ENCODE measurements at regions not wholly inside any gene's neighbourhood (a gene's known extent, or its start where the extent isn't known, plus 50 kb on each side); places are given as distances from the start of the nearest gene placed in this dataset.
"Not testable (repeated sequence)": the region's sequence is repeated elsewhere in the genome, so short reads cannot be mapped to it uniquely, and the experiment has no call there.

DNA sequence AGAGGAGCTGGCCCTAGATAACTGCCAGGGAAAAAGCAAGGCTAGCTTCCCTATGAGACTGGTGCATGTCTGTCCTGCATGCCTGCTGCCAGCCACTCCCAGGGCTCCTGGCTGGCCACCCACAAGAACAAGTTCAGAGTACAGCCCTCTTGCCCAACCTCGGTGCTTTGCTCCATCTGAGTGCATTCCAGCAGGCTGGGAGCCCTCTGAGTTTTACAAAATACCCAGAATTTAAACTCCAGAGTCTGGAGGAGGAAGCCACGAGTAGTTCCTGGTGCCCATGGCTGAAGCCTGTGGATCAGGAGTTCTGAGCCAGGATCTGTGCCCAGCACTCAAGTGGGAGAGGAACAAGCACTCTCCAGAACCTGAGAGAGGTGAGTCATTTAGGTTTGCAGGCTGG, 111.6 kb downstream of the MAGEE2 start:
- no peak for DNase-seq

DNA sequence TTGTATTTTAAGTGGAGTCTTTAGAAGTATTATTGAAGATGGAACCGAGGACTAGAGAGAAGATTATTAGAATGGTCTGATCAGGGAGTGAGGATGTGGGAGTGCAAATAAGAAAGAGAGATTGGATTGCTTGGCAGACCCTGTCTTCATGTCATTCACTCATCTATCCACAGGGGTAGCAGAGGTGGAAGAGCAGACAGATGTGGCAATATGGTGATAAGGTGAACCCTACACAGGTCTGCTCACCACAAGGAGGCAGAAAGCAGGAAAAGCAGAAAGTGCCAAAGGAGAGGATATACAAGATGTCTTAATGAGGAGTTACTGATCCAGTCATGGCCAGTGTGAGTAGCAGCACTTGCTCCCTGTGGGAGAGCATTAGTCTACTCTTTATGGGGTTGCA, 129.4 kb downstream of the MAGEE2 start:
- no peak for DNase-seq

DNA sequence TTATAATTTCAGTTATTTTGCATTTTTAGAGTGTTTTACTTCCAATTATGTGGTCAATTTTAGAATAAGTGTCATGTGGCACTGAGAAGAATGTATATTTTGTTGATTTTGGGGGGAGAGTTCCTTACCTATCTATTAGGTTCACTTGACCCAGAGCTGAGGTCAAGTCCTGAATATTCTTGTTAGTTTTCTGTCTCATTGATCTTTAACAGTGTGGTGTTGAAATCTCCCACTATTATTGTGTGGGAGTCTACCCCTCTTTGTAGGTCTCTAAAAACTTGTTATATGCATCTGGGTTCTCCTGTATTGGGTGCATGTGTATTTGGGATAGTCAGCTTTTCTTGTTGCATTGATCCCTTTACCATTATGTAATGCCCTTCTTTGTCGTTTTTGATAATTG, 127.0 kb upstream of the ZDHHC15 start:
- no peak for DNase-seq

DNA sequence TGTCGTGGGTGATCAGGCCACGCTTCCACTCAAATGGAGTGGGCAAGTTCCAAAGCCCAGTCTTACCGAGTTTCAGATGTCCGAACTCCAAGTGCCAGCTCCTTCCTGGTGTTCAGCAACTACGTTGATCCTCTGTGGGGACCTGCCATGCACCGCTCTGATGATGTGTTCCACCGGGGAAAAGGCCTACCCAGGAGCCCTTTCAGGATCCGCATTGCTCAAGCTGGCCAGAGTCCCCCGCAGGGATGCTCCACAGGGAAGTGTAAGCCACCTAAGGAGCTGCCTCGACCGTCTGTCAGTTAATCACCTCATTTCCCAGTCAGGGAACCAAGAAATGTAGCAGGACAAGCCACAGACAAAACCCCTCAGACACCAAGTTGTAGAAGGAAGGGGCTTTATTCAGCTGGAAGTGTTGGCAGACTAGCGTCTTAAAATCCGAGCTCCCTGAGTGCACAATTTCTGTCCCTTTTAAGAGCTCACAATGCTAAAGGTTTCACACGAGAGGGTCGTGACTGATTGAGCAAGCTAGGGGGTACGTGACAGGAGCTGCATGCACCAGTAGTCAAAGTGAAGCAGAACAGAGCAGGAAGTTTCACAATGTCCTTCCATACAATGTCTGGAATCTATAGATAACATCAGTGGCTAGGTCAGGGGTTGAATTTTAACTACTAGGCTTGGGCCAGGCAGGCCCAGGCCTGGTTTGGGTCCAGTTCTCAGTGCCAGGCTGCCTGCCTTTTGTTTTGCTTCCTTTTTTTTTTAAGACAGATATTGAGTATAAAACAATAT, 126.2 kb upstream of the ZDHHC15 start:
- no peak for DNase-seq

DNA sequence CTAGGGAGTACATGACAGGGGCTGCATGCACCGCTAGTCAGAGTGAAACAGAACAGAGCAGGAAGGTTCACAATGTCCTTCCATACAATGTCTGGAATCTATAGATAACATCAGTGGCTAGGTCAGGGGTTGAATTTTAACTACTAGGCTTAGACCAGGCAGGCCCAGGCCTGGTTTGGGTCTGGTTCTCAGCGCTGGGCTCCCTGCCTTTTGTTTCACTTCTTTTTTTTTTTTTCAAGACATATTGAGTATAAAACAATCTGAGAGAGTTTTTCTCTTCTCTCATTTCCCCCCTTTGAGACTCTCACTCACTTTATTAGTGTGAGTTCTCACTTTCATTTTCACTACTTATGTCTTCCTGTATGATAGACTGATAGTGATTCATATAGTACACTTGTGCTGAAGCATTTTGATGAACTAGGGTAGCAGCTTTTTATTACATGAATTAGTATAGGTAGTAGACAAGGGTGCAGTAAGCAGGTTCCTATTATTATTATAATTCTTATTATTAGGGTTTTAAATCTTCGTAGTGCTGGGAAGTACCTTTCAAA, 120.0 kb upstream of the ZDHHC15 start:
- peak; percentile 41 for DNase-seq

DNA sequence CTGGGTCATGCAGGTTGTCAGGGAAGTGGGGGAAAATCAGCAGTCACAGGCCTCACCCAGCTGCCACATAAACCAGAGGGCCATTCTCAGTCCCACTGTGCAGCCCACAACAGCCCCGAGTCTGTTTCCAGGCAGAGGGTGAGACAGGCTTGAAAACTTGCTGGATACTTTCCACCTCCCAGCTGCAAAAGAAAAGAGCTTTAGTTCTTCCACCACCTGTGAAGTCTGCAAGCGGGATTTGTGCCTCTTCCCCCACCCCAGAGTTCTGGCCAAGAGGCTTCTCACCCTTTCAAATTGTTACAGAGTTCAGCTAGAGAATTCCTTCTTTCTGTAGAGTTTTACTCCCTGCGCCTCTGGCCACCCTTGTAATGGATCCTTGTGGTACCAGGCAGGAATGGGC, 115.5 kb upstream of the ZDHHC15 start:
- DNase-seq = no peak

DNA sequence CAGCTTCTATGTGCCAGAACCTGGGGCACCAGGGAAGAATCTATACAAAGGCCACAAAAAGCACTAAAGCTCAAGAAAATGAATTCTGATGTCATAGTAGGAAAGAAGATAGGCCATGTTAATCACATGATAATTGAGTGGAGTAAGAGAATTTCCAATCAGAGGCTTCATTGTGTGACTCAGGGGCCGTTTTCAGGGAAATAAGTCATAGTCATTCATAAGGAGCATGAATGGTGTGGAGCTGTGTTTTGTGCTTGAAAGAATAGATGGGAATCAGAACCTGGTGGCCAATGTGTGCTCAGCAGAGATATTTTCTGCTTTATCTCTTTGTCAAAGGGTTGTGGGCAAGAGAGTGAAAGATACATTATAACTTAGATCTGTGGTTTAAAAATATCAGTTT, 102.4 kb upstream of the ZDHHC15 start:
- DNase-seq = peak; percentile 1

DNA sequence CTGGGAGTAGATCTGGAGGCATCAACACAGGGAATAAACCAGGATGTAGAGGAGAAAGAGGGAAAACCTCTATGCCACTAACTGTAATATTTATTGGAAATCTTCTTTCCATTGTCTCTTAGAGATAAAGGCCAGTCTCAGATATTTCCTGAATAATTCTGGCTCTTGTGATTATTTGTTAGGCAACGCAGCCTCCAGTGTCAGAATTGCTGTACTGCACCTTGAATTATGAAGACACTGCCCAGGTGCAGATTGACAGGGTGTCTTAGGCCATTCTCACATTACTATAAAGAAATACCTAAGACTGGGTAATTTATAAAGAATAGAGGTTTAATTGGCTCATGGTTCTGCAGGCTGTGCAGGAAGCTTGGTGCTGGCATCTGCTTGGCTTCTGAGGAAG, 100.7 kb upstream of the ZDHHC15 start:
- DNase-seq = peak; percentile 21

DNA sequence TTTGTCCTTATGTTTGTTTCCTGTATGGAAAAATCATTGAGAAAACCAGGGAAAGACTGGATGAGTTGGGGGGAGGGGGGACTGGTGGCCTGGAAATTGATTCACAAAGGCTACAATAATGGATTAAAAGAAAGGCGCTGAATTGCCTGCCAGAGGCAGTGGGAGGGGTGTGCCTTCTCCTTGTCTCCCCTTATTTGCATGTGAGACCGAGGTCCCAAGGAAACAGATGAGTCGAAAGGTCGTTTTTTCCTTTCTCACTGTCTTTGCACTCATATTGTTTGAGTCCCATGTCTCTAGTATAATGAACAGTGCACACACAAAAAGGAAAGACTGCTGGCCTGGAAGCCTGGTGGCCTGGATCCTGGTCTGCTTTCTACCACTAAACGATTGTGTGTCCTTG, 86.6 kb upstream of the ZDHHC15 start:
- no peak for DNase-seq

DNA sequence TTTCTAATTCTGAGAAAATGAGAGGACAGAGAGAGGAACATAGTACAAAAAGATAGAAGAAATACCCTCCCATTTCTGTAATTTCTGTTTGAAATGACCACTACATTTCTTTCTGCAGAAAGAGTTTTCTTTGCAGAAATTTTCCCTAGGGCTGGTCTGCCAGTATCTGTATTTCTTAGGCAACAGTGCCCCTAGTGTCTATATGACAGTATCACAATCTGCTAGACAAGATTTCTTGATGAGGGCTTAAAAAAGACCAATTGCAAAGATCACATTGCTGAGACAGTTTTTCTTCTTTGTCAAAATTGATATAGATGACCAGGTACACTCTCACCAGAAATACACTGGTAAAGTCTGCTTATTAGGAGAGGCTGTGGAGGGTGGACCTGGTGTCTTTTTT, 81.0 kb upstream of the ZDHHC15 start:
- DNase-seq = peak; percentile 53

DNA sequence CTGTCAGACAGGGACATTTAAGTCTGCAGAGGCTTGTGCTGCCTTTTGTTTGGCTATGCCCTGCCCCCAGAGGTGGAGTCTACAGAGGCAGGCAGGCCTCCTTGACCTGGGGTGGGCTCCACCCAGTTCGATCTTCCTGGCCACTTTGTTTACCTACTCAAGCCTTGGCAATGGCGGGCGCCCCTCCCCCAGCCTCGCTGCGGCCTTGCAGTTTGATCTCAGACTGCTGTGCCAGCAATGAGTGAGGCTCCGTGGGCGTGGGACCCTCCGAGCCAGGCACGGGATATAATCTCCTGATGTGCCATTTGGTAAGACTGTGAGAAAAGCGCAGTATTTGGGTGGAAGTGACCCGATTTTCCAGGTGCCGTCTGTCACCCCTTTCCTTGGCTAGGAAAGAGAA, 79.2 kb upstream of the ZDHHC15 start:
- DNase-seq = not testable (repeated sequence)

DNA sequence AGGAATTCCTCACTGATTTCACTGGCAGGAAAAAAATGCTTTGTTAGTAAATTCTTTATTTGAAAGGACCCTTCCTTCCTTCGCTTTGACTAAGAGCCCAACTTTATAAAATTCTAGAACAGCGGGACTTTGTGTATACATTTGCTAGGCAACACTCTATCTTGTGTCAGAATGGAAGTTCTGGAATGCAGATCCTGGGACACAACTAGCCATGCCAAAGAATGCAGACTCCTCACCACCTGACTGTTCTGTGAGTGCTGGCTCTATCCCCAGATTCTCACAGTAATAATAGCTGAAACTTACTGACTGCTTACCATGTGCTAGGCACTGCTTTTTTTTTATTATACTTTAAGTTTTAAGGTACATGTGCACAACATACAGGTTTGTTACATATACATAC, 73.3 kb upstream of the ZDHHC15 start:
- no peak for DNase-seq

DNA sequence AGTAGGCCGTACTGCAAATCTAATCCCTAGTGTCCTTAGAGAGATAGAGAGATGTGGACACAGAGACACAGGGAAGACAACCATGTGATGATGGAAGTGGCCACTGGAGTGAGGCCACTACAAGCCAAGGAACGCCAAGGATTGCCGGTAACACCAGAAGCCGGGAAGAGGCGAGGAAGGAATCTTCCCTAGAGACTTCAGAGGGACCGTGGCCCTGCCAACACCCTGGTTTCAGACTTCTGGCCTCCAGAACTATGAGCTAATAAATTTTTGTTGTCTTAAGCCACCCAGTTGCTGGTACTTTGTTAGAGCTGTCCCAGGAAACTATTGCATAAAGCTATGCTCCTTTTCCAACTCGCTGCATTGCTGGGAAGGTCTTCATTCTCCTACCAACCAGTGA, 70.3 kb upstream of the ZDHHC15 start:
- not testable (repeated sequence) for DNase-seq

DNA sequence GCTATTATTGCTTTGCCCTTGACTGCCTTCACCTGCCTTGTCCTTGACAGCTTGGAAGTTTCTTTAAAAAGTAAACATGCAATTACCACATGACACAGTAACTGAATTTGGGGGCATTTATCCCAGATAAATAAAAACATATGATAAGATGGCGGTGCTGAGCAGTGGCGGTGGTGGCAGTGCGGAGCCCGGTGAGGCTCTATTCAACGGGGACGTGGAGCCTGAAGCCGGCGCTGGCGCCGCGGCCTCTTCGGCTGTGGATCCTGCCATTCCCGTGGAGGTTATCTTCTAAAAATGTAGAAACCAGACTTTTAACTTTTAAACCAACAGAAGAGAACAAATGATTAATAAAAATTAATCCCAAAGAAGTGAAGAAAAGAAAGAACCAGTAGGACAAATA, 59.7 kb upstream of the ZDHHC15 start:
- DNase-seq = no peak

All from OCI-M1 (cell line).